ENCODE measurements at regions not wholly inside any gene's neighbourhood (a gene's known extent, or its start where the extent isn't known, plus 50 kb on each side); places are given as distances from the start of the nearest gene placed in this dataset.

GRCh38 chr4:174436377-174436776 is 85.9 kb downstream of the HPGD start:
- Histone ChIP-seq H2AFZ (ENCODE audit: low read depth, low read length) (no peak overlapping the region), H3K4me3 (ENCODE audit: low read length) (peak overlapping the region; percentile 28), H3K9me3 (ENCODE audit: low read length) (no peaks in the 10 kb centered on the region), H3K36me3 (ENCODE audit: insufficient read depth, low read length) (no peaks in the 10 kb centered on the region), H3K27me3 (ENCODE audit: insufficient read depth, low read depth, low read length) (no peaks in the 10 kb centered on the region), H3K9me2 (ENCODE audit: insufficient read depth, low read length) (no peaks in the 10 kb centered on the region), H3K9ac (ENCODE audit: low read length) (no peak overlapping the region), H3F3A (ENCODE audit: insufficient read depth, low read length, poor library complexity, severe bottlenecking) (no peaks in the 10 kb centered on the region), H3K79me2 (replicated peaks; ENCODE audit: insufficient read depth, low read length) (no peaks in the 10 kb centered on the region), H3K27ac (ENCODE audit: low read length) (no peak overlapping the region), H3K4me2 (ENCODE audit: low read length) (peak overlapping the region; percentile 12), H4K20me1 (ENCODE audit: insufficient read depth) (no peaks in the 10 kb centered on the region)
- TF ChIP-seq EZH2 (IDR thresholded peaks at IDR 0.05; ENCODE audit: borderline replicate concordance, insufficient read depth, low read length, poor library complexity, severe bottlenecking) (no peak), SMC3 (conservative IDR thresholded peaks at IDR 0.05; ENCODE audit: poor library complexity) (no peak), TAF1 (IDR thresholded peaks at IDR 0.05; ENCODE audit: low read depth) (no peak), EP300 (conservative IDR thresholded peaks at IDR 0.05; ENCODE audit: poor library complexity, severe bottlenecking) (no peak), MXI1 (conservative IDR thresholded peaks at IDR 0.05; ENCODE audit: poor library complexity, severe bottlenecking) (no peak), POLR2AphosphoS5 (IDR thresholded peaks at IDR 0.05) (no peak), REST (IDR thresholded peaks at IDR 0.05; ENCODE audit: borderline replicate concordance) (no peak), RAD21 (conservative IDR thresholded peaks at IDR 0.05) (no peak)
- TF ChIP-seq, protein P1, sequence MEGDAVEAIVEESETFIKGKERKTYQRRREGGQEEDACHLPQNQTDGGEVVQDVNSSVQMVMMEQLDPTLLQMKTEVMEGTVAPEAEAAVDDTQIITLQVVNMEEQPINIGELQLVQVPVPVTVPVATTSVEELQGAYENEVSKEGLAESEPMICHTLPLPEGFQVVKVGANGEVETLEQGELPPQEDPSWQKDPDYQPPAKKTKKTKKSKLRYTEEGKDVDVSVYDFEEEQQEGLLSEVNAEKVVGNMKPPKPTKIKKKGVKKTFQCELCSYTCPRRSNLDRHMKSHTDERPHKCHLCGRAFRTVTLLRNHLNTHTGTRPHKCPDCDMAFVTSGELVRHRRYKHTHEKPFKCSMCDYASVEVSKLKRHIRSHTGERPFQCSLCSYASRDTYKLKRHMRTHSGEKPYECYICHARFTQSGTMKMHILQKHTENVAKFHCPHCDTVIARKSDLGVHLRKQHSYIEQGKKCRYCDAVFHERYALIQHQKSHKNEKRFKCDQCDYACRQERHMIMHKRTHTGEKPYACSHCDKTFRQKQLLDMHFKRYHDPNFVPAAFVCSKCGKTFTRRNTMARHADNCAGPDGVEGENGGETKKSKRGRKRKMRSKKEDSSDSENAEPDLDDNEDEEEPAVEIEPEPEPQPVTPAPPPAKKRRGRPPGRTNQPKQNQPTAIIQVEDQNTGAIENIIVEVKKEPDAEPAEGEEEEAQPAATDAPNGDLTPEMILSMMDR (IDR thresholded peaks at IDR 0.05; ENCODE audit: poor library complexity, severe bottlenecking), result no peak

DNA sequence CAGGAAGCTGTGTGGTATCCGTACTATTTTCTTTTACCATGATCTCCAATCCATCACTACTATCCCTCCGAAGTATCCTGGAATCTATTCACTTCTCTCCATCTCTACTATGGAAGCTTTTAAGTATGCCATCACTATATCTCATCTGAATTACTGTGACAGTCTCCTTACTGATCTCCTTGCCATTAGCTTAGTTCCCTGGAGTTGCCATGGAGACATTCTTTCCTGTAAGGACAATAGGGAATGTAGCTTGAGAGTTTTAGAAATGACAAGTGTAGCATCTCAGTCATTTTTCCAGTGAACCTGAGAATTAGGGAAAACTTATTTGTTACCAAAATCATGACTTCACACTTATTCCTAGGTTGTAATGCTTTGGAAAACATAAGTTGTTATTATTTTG is 86.3 kb downstream of the HPGD start:
- Histone ChIP-seq H3K9ac (ENCODE audit: low read length) (peak overlapping the region; percentile 34), H3K27me3 (ENCODE audit: insufficient read depth, low read depth, low read length) (no peaks in the 10 kb centered on the region), H3K36me3 (ENCODE audit: insufficient read depth, low read length) (no peaks in the 10 kb centered on the region), H3K9me3 (ENCODE audit: low read length) (no peaks in the 10 kb centered on the region), H4K20me1 (ENCODE audit: insufficient read depth) (no peaks in the 10 kb centered on the region), H3K9me2 (ENCODE audit: insufficient read depth, low read length) (no peaks in the 10 kb centered on the region), H3K4me3 (ENCODE audit: low read length) (peak overlapping the region; percentile 28), H3K79me2 (replicated peaks; ENCODE audit: insufficient read depth, low read length) (no peaks in the 10 kb centered on the region), H3F3A (ENCODE audit: insufficient read depth, low read length, poor library complexity, severe bottlenecking) (no peaks in the 10 kb centered on the region), H3K4me2 (ENCODE audit: low read length) (peak overlapping the region; percentile 12), H3K27ac (ENCODE audit: low read length) (peak overlapping the region; percentile 75), H2AFZ (ENCODE audit: low read depth, low read length) (no peak overlapping the region)
- TF ChIP-seq REST (IDR thresholded peaks at IDR 0.05; ENCODE audit: borderline replicate concordance) (peak; percentile 100), EP300 (conservative IDR thresholded peaks at IDR 0.05; ENCODE audit: poor library complexity, severe bottlenecking) (peak; percentile 80), EZH2 (IDR thresholded peaks at IDR 0.05; ENCODE audit: borderline replicate concordance, insufficient read depth, low read length, poor library complexity, severe bottlenecking) (no peak), RAD21 (conservative IDR thresholded peaks at IDR 0.05) (no peak), MXI1 (conservative IDR thresholded peaks at IDR 0.05; ENCODE audit: poor library complexity, severe bottlenecking) (no peak), POLR2AphosphoS5 (IDR thresholded peaks at IDR 0.05) (peak; percentile 60), SMC3 (conservative IDR thresholded peaks at IDR 0.05; ENCODE audit: poor library complexity) (no peak), TAF1 (IDR thresholded peaks at IDR 0.05; ENCODE audit: low read depth) (no peak)
- TF ChIP-seq, protein P1 (IDR thresholded peaks at IDR 0.05; ENCODE audit: poor library complexity, severe bottlenecking), result no peak
